ENCODE measurements at regions not wholly inside any gene's neighbourhood (a gene's known extent, or its start where the extent isn't known, plus 50 kb on each side); places are given as distances from the start of the nearest gene placed in this dataset.

GRCh38 chr4:114728426-114728825 is 129.8 kb downstream of the UGT8 start:
- DNase-seq: peak; percentile 63

GRCh38 chr4:114729068-114729738 is 130.6 kb downstream of the UGT8 start:
- peak; percentile 34 for DNase-seq

- DNase-seq: peak; percentile 23
These were observed 136.0 kb downstream of the UGT8 start for GRCh38 chr4:114734594-114734993.

GRCh38 chr4:114752391-114753165 is 154.0 kb downstream of the UGT8 start:
- DNase-seq: no peak

GRCh38 chr4:114754616-114755015 is 156.0 kb downstream of the UGT8 start:
- no peak for DNase-seq

- DNase-seq: no peak
These were observed 159.5 kb downstream of the UGT8 start for GRCh38 chr4:114758066-114758465.

GRCh38 chr4:114768501-114768900 is 169.9 kb downstream of the UGT8 start:
- DNase-seq: no peak

- DNase-seq: no peak
These were observed 172.0 kb downstream of the UGT8 start for GRCh38 chr4:114770624-114771023.

- DNase-seq: no peak
These were observed 174.7 kb downstream of the UGT8 start for GRCh38 chr4:114773339-114773738.
